NCI-H748 treated with DMSO at 0.1 percent for 48 hours (cell line): ENCODE measurements at regions not wholly inside any gene's neighbourhood (a gene's known extent, or its start where the extent isn't known, plus 50 kb on each side); places are given as distances from the start of the nearest gene placed in this dataset.

Experiments used
- DNase-seq: peaks from one replicate; lab custom pipeline; 2025; lab: John Stamatoyannopoulos, UW

GRCh38 chr18:8536922-8537321 is 72.3 kb upstream of the RAB12 start:
- no peak for DNase-seq

- no peak for DNase-seq
Measured at GRCh38 chr18:8537400-8537799, 71.8 kb upstream of the RAB12 start.

GRCh38 chr18:8538935-8539334 is 70.3 kb upstream of the RAB12 start:
- no peak for DNase-seq

- no peak for DNase-seq
Measured at GRCh38 chr18:8546677-8547076, 62.6 kb upstream of the RAB12 start.

DNA sequence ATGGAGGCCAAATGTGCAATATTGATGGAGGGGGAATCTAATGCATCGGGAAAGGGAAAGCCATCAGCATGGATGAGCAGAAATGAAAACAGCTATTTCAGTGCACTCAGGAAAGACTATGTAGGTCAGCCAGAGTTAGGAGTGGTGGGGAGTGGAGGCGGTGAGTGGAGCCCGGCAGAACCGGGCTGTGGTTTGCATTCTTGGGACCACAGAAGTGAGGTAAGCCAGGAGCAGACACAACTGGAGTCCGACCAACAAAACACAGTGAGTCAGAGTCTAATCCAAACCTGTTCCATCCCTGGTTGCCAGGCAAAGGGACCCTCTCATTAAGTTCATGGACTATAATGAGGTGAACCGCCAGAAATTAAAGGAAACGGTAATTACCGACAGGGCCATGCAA is 61.1 kb upstream of the RAB12 start:
- DNase-seq: no peak

GRCh38 chr18:8549254-8549757 is 59.9 kb upstream of the RAB12 start:
- no peak for DNase-seq

DNA sequence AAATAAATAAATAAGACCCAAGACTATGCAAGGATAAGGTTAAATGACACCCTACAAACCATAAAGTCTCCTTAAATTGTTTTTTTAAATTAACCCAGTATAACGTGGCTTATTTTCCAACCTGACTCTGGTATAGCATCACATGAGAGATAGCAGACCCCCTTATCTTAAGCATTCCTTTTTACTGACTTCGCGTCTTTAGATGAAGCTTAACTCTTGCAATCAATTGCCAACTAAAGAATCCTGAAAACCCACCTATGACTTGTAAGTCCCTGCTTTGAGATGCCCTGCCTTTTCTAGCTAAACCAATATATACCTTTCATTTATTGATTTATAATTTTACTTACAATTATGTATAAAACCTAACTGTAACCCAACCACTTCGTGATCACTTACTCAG is 57.1 kb upstream of the RAB12 start:
- no peak for DNase-seq

- DNase-seq: no peak
Measured at GRCh38 chr18:8554354-8554753, 54.9 kb upstream of the RAB12 start.

- no peak for DNase-seq
Measured at GRCh38 chr18:8556424-8556823, 52.8 kb upstream of the RAB12 start.
